Fibroblast of the conjunctiva (primary cell): ENCODE measurements at regions not wholly inside any gene's neighbourhood (a gene's known extent, or its start where the extent isn't known, plus 50 kb on each side); places are given as distances from the start of the nearest gene placed in this dataset.
"Not testable (repeated sequence)": the region's sequence is repeated elsewhere in the genome, so short reads cannot be mapped to it uniquely, and the experiment has no call there.

Source experiments
- DNase-seq: peaks from one replicate; pipeline ENCODE4 v3.0.0-alpha.2; 2010; ENCODE audit warnings: low read depth

DNA sequence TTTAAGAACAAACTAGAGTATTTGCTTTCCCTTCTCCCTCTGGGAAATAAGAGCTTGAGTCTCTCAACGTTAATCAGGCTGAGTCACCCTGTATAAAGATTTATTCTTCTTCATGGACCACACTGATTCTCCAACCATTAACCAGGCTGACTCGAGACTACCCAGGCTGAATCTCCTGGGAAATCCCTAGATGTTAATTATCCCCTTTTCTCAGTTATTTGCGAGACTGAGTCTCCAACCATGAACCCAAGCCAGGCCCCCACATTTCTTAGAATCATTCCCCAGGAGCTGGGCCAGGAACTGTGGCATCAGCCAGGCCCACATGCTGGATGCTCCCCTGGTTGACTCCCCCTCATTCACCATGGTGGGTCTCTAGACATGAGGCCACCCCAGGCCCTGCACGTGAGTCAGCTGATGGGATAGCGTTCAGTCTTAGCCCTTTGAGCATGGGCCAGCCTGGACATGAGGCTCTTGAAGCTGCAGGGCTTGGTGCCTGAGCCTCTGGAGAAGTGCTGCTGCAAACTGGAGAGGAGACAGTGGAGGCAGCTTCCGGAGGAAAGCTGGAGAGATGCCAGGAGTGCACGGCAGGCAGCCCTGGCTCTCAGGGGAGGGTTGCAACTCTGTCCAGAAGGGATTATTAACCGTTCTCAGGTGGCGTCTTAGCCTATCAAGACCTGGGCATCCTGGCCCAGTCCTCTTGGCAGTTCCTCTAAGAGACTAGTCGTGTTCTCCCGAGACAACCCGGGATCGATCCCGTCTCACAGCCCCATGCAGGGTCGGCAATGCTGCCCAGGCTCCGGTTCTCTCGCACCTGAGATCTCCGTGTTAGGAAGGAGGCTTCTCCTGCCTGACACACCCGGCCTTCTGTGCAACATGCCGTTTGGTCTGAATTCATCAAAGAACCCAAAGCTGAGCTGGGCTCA lies 296.6 kb downstream of the ADGRD1 start:
- no peak for DNase-seq

DNA sequence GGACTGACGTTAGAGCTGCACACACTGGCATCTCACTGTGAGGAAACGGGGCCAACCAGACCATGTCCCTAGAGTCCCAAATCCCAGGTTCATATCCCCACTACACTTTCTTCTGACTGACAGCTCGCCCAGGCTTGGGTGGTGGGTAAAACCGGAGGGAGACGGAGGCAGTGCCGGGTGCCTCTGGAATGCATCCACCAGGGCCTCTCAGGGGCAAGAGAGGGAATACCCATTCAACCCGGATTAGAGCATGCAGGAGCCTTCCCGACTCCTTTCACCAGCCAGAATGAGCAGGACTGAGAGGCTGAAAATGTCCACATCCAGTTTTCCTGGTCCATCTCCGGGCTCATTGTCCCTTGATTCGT lies 297.2 kb downstream of the ADGRD1 start:
- no peak for DNase-seq

DNA sequence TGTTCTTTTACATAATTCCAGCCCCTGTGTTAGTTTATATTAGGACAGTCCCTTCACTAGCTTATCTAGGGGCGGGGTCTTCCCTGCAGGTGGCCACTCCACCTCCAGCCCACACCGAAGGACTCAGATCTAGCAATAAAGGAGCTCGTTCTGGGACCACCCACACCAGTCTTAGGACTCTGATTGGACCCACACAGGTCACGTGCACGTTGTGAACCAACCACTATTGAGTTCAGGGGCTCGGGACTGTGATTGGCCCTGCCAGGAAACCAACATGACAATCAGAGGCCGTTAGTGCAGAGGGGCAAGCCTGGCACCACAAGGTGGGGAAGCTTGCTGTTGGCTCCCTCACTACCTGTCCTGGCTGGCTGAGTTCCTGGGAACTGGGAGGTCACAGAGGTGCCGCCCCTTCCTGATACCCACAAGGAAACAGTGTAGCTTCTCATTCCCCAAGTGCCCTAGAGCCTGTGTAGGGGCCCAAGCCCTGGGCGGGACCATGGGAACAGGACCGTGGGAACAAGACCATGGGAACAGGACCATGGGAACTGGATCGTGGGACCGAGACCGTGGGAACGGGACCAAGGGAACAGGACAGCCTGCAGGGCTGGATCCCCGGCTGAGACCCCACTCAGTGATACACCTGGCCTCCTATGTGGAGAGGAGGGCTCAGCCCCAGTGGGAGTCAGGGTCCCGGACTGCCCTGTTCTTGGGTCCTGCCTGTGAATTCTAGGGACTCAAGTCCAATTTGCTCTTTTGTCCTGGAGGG lies 297.8 kb downstream of the ADGRD1 start:
- DNase-seq, result no peak

- DNase-seq, result no peak
These were observed 299.8 kb downstream of the ADGRD1 start for GRCh38 chr12:131253376-131254026.

DNA sequence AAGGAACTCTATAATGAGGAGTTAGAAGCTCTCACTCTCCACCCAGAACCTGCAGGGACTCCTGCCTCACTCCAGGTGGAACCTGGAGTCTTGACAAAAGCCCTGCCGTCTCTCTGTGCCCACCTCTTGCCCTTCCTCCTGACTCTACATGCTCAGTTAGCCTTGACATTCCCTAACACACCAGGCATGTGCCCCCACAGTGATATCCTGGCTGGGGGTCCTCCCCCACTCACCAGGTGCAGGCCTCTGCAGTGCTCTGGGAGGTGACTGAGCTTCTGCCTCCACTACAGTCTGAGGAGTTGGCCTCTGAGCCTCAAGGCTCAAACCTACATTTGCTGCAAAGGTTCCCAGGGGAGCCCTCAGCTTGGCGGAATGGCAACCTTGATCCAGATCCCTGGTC lies 300.7 kb downstream of the ADGRD1 start:
- no peak for DNase-seq

- DNase-seq, result no peak
These were observed 304.7 kb downstream of the ADGRD1 start for GRCh38 chr12:131258398-131258797.

GRCh38 chr12:131260251-131260905 lies 306.7 kb downstream of the ADGRD1 start:
- no peak for DNase-seq

- DNase-seq, result no peak
These were observed 307.2 kb downstream of the ADGRD1 start for GRCh38 chr12:131260954-131261353.

DNA sequence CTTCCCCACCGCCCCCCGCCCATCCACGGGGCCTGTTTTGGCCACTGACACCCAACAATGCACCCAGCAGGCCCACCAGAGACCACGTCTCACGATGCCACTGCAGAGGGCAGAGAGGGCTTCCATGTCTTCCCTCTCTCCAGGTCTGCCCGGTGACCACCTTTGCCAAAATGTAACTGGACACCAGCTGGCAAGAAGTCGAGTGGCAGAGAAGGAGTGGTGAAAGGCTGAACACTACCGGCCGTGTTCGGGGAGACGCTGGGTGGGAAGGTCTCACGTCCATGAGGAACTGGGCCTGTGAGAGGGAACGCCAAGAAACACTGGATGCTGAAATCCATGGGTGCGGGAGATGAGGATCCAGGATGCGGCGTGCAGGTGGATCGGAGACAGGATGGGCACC lies 308.2 kb downstream of the ADGRD1 start:
- no peak for DNase-seq

DNA sequence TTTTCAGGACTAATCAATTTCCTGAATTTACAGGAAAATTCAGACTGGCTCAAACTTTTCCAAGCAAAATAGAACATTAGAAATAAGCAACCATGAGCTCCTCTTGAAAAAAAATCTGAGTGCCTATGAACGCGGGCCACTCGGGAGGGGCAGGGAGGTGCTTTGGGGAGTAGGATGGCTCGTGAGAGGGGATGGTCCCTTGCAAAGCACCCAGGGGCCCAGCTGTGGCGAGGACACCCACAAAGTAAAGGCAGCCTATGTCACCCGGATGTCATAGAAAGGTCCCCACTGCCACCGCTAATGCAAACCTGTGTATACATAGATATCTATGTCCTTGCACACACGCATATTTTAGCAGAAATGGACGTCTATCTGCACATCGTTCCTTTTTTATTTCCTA lies 309.9 kb downstream of the ADGRD1 start:
- no peak for DNase-seq

- no peak for DNase-seq
These were observed 310.9 kb downstream of the ADGRD1 start for GRCh38 chr12:131264635-131265034.

GRCh38 chr12:131266591-131267467 lies 313.1 kb downstream of the ADGRD1 start:
- DNase-seq, result no peak

DNA sequence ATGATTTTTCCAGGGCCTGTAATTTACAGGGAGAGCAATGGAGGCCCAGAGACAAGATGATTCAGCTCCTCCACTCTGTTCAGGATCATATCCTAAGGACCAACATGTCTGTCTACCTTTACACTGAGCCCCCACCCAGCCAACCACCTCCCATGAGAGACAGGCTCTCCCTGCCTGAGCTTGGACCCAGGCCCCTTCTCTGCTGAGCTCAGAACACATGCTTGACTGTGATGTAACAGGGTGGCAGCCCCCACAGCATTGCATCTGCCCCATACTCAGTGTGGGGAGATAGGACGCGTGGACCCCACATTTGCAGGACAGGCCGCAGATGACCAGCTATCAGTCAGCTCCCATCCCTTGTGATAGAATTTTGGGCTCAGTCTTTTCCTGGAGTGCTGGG lies 313.9 kb downstream of the ADGRD1 start:
- DNase-seq, result no peak

- not testable (repeated sequence) for DNase-seq
These were observed 314.4 kb downstream of the ADGRD1 start for GRCh38 chr12:131268123-131268522.

DNA sequence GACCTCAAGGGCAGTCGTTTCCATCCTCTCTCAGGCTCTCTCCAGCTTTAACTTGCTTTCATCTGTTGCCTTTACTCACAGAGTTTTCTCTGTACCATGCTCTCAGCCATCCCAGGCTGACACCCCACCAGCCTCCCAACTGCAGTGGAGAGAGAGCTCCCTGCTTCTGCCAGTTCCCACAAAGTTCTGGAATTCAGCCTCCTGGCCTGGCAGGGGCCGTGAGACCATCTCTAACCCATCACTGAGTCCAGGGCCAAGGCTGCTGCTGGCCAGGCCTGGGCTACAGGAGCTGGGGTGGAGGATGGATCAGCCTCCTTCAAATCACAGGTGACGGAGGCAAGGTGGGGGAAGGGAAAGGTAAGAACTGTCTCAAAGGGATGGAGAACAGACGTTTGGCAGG lies 314.9 kb downstream of the ADGRD1 start:
- not testable (repeated sequence) for DNase-seq

GRCh38 chr12:131269551-131269950 lies 315.8 kb downstream of the ADGRD1 start:
- no peak for DNase-seq

DNA sequence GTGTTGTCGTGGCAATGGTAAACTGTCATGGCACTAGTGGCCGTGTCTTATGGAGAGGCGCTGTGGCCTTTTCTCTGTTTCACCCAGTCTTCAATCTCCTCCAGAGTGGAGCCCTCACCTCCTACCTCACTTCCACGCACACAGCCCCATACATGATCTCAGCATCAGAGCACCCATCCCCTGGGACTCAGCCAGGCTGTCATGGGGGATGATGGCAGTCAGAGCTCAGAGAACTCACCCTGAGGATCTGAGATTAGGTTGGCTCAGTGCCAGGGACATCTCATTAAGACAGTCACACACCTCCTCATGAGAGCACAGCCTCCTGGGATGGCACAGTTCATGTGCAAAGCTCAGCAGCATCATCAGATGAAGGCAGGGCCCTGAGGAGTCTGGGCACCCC lies 316.3 kb downstream of the ADGRD1 start:
- not testable (repeated sequence) for DNase-seq

DNA sequence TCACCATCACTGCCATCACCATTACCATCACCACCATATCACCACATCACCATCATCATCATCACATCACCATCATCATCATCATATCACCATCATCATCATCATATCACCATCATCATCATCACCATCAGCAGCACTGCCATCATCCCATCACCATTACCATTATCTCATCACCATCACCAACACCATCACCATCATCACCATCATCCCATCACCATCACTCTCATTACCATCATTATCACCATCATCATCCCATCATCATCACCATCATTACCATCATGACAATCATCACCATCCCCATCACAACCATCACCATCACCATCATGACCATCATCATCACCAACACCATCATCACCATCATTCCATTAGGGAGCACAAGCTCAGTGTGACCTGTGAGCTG lies 318.0 kb downstream of the ADGRD1 start:
- no peak for DNase-seq

GRCh38 chr12:131272283-131272814 lies 318.6 kb downstream of the ADGRD1 start:
- not testable (repeated sequence) for DNase-seq

DNA sequence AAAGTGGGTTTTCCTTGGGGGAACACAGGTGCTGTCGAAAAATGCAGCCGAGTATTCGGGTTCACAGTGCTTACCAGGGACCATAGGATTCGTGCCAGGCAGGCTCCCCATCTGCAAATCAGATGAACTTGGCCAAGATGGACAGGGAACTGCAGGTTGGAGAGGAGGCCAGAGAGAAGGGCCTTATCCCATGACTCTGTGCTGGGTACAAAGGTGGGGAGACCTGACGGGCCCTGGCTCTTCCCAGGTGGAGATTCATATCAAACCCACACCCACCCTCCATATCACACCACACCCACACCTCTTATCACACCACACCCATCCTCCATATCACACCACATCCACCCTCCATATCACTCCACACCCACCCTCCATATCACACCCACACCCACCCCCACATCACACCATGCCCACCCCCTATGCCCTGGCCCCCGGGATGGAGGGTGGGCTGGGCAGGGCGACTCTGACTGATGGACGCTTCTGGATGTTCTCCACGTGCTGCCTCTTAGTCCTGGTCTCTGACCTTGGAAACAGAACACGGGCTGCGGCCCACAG lies 319.7 kb downstream of the ADGRD1 start:
- DNase-seq, result no peak

DNA sequence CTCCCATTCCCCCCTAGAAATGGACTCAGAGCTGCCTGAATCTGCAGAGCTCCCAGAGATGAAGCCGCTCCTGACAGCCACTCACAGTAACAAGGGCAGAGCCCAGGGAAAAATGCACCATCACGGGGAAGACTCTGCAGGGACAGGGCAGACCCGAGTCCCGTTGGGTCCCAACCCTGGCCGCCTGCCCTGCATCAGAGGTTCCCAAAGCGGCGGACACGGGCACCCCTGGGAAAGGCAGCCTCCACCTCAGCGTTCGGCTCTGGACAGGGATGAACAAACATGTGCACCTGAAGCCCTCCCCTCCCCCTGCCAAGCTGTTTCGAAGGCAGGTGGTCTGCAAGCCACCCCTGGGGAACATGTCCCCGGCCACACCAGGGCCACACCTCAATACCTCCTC lies 320.4 kb downstream of the ADGRD1 start:
- no peak for DNase-seq
